Right atrium auricular region (tissue), 2 donors: ENCODE measurements at regions not wholly inside any gene's neighbourhood (a gene's known extent, or its start where the extent isn't known, plus 50 kb on each side); places are given as distances from the start of the nearest gene placed in this dataset.
"Not testable (repeated sequence)": the region's sequence is repeated elsewhere in the genome, so short reads cannot be mapped to it uniquely, and the experiment has no call there.

Experiments
- DNase-seq: peaks from one replicate; pipeline ENCODE4 v3.0.0-alpha.2; 2019; ENCODE audit warnings: low spot score
- H3K27ac ChIP-seq, 2 donors: fragments of 200-600 bp; sonication (generic); 1 replicate in 1 of 2; 2 replicates in 1 of 2; pipeline ENCODE4 v1.5.1; 2016 to 2019
- H3K27me3 ChIP-seq, 2 donors: fragments of 200-600 bp; sonication (generic); one replicate each; pipeline versions ENCODE4 v1.5.1 to v1.6.0; 2017 to 2019
- H3K36me3 ChIP-seq: fragments of 200-600 bp; sonication (generic); one replicate; pipeline ENCODE4 v1.5.1; 2016
- H3K4me1 ChIP-seq, 2 donors: fragments of 200-600 bp; sonication (generic); one replicate each; pipeline versions ENCODE4 v1.5.1 to v1.6.0; 2017 to 2019
- H3K4me3 ChIP-seq, 2 donors: fragments of 200-600 bp; sonication (generic); 1 replicate in 1 of 2; 2 replicates in 1 of 2; pipeline ENCODE4 v1.5.1; 2017 to 2019; ENCODE audit warnings: mild to moderate bottlenecking in 1 of 2, moderate library complexity in 1 of 2
- H3K9me3 ChIP-seq, 2 donors: fragments of 200-600 bp; sonication (generic); one replicate each; pipeline ENCODE4 v1.5.1; 2019
- CTCF ChIP-seq, 2 donors: fragments of 200-600 bp; sonication (generic); IDR thresholded peaks; one replicate each; pipeline ENCODE4 v1.5.1; 2019; ENCODE audit warnings: antibody characterized with exemption in 2 of 2

GRCh38 chr4:160403081-160403480 is 1300.2 kb downstream of the RAPGEF2 start:
- no peaks in the 10 kb centered on the region for H3K36me3 ChIP-seq
- H3K4me1 ChIP-seq: no peaks in the 10 kb centered on the region
- DNase-seq: no peak
- no peaks in the 10 kb centered on the region for H3K27me3 ChIP-seq
- no peak overlapping the region for H3K27ac ChIP-seq
- no peak for TF ChIP-seq CTCF (IDR thresholded peaks at IDR 0.05)
- no peaks in the 10 kb centered on the region for H3K9me3 ChIP-seq
- no peak overlapping the region for H3K4me3 ChIP-seq

GRCh38 chr4:160406263-160406825 is 1303.5 kb downstream of the RAPGEF2 start:
- Histone ChIP-seq H3K4me3 (no peak overlapping the region), H3K27me3 (no peaks in the 10 kb centered on the region), H3K9me3 (no peaks in the 10 kb centered on the region), H3K36me3 (no peaks in the 10 kb centered on the region), H3K27ac (no peak overlapping the region), H3K4me1 (no peaks in the 10 kb centered on the region)
- TF ChIP-seq CTCF (IDR thresholded peaks at IDR 0.05): no peak
- no peak for DNase-seq

GRCh38 chr4:160414496-160414895 is 1311.6 kb downstream of the RAPGEF2 start:
- no peaks in the 10 kb centered on the region for H3K4me1 ChIP-seq
- no peaks in the 10 kb centered on the region for H3K27me3 ChIP-seq
- H3K27ac ChIP-seq: no peak overlapping the region
- no peaks in the 10 kb centered on the region for H3K9me3 ChIP-seq
- DNase-seq: no peak
- no peak for TF ChIP-seq CTCF (IDR thresholded peaks at IDR 0.05)
- H3K4me3 ChIP-seq: no peak overlapping the region
- no peaks in the 10 kb centered on the region for H3K36me3 ChIP-seq

- H3K9me3 ChIP-seq: no peaks in the 10 kb centered on the region
- H3K27me3 ChIP-seq: no peaks in the 10 kb centered on the region
- H3K4me1 ChIP-seq: no peaks in the 10 kb centered on the region
- no peaks in the 10 kb centered on the region for H3K36me3 ChIP-seq
- no peak overlapping the region for H3K4me3 ChIP-seq
- H3K27ac ChIP-seq: no peak overlapping the region
- DNase-seq: no peak
- no peak for TF ChIP-seq CTCF (IDR thresholded peaks at IDR 0.05)
Measured at GRCh38 chr4:160423879-160424451, 1321.1 kb downstream of the RAPGEF2 start.

GRCh38 chr4:160426233-160426632 is 1323.4 kb downstream of the RAPGEF2 start:
- DNase-seq: no peak
- TF ChIP-seq CTCF (IDR thresholded peaks at IDR 0.05): no peak

GRCh38 chr4:160450876-160451275 is 1348.0 kb downstream of the RAPGEF2 start:
- no peaks in the 10 kb centered on the region for H3K27me3 ChIP-seq
- H3K27ac ChIP-seq: no peak overlapping the region
- no peaks in the 10 kb centered on the region for H3K4me1 ChIP-seq
- H3K36me3 ChIP-seq: no peaks in the 10 kb centered on the region
- no peak for DNase-seq
- no peaks in the 10 kb centered on the region for H3K9me3 ChIP-seq
- no peak overlapping the region for H3K4me3 ChIP-seq
- TF ChIP-seq CTCF (IDR thresholded peaks at IDR 0.05): no peak

More at GRCh38 chr4:160426233-160426632, 1323.4 kb downstream of the RAPGEF2 start:
- H3K27me3 ChIP-seq: no peaks in the 10 kb centered on the region
- no peaks in the 10 kb centered on the region for H3K9me3 ChIP-seq
- H3K4me1 ChIP-seq: no peaks in the 10 kb centered on the region
- no peak overlapping the region for H3K4me3 ChIP-seq
- H3K36me3 ChIP-seq: no peaks in the 10 kb centered on the region
- no peak overlapping the region for H3K27ac ChIP-seq

GRCh38 chr4:160481696-160482690 is 1379.1 kb downstream of the RAPGEF2 start:
- not testable (repeated sequence) for H3K9me3 ChIP-seq, DNase-seq

More at GRCh38 chr4:160481696-160482690, 1379.1 kb downstream of the RAPGEF2 start:
- H3K27me3 ChIP-seq, H3K4me1 ChIP-seq, H3K27ac ChIP-seq, H3K36me3 ChIP-seq, H3K4me3 ChIP-seq: not testable (repeated sequence)
